ENCODE measurements at regions not wholly inside any gene's neighbourhood (a gene's known extent, or its start where the extent isn't known, plus 50 kb on each side); places are given as distances from the start of the nearest gene placed in this dataset.

DNA sequence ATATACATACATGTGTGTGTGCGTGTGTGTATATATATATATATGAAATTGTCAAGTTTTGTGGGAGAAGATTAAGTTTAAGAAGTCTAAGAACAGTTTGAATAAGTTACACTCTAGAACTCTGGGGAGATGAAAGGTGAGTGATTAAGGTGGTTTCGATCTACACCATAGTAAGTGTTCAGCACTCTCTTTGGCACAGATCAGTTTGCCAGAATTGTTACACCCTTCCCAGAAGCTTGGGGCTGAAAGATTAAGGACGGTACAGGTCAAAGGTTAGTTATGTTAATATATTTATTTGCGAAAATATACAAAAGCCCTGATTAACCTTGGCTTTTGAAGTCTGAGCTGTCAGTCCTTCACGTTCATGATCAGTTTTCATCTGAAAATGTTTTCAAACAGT lies 309.1 kb downstream of the KLF5 start:
- H2BK120ac ChIP-seq (ENCODE audit: low read depth, low read length), result no peak overlapping the region
- no peak for ATAC-seq (ENCODE audit: low read depth)
- no peak overlapping the region for H2AK9ac ChIP-seq (replicated peaks; ENCODE audit: low read depth, low read length, poor library complexity)
- H3K23ac ChIP-seq (ENCODE audit: low read depth, low read length), result no peak overlapping the region
- H3K27me3 ChIP-seq (ENCODE audit: control insufficient read depth, insufficient read depth, low read length), result peaks cover 9% of the 10 kb centered on the region
- no peaks in the 10 kb centered on the region for H3K9me1 ChIP-seq (ENCODE audit: insufficient read depth, low read length)
- H2BK20ac ChIP-seq (ENCODE audit: low read depth, low read length), result no peak overlapping the region
- DNase-seq, result no peak
- H4K8ac ChIP-seq (ENCODE audit: low read depth in 2 of 2, low read length in 2 of 2), result no peak overlapping the region
- dilution Hi-C loops (cut with HindIII; ENCODE audit: low sequenced_read_pairs, unreplicated experiment), result no loop called here
- no peaks in the 10 kb centered on the region for H3K36me3 ChIP-seq (ENCODE audit: control insufficient read depth, insufficient read depth, low read length)
- TF ChIP-seq POLR2A (IDR thresholded peaks at IDR 0.05; ENCODE audit: low read depth, low read length) (no peak), MAZ (IDR thresholded peaks at IDR 0.05; ENCODE audit: borderline replicate concordance, low read depth, low read length) (no peak)
- no peaks in the 10 kb centered on the region for H4K20me1 ChIP-seq (ENCODE audit: insufficient read depth, low read length)
- H3K27ac ChIP-seq (ENCODE audit: insufficient read depth, low read length), result no peak overlapping the region
- H3K4ac ChIP-seq (ENCODE audit: low read depth, low read length), result no peak overlapping the region
- no peak overlapping the region for H4K91ac ChIP-seq (ENCODE audit: insufficient read depth, low read depth, low read length)
- no peaks in the 10 kb centered on the region for H3K79me1 ChIP-seq (ENCODE audit: low read depth in 1 of 2, low read length in 2 of 2)
- no peak overlapping the region for H2BK5ac ChIP-seq (ENCODE audit: low read depth, low read length, poor library complexity, severe bottlenecking)
- no peak overlapping the region for H2AFZ ChIP-seq (replicated peaks; ENCODE audit: low read length, poor library complexity)
- in situ Hi-C loops (cut with MboI; ENCODE audit: low sequenced_read_pairs), result no loop called here
- H2BK15ac ChIP-seq (ENCODE audit: low read depth, low read length), result no peak overlapping the region
- POLR2A ChIA-PET (ENCODE audit: unreplicated experiment), result no interaction called here
- H3K4me1 ChIP-seq (ENCODE audit: control insufficient read depth, insufficient read depth, low read length), result no peaks in the 10 kb centered on the region
- no peak overlapping the region for H3K18ac ChIP-seq (ENCODE audit: low read depth, low read length)
- CTCF ChIA-PET, result no interaction called here
- no peak overlapping the region for H4K5ac ChIP-seq (ENCODE audit: low read depth, low read length)
- H2AK5ac ChIP-seq (ENCODE audit: low read depth, low read length), result no peak overlapping the region
- no peak overlapping the region for H3K4me3 ChIP-seq (ENCODE audit: insufficient read depth, low read depth, low read length)
- no peak overlapping the region for H3K56ac ChIP-seq (ENCODE audit: extremely low read depth, insufficient read depth, low read length)
- no peak overlapping the region for H3K14ac ChIP-seq (replicated peaks; ENCODE audit: low read depth, low read length)
- intact Hi-C loops (cut with micrococcal nuclease), result no loop called here
- no CpG with 5 or more reads among the region's 5 CpGs for WGBS, 2 experiments (ENCODE audit: extremely low coverage in 2 of 2, insufficient read length in 1 of 2)
- no peaks in the 10 kb centered on the region for H3K9me3 ChIP-seq (ENCODE audit: control insufficient read depth, insufficient read depth, low read length)
- no peak overlapping the region for H3K9ac ChIP-seq (ENCODE audit: low read depth, low read length)
- no TSS peak for BruUV-seq (replicated peaks)
- no peak overlapping the region for H3K4me2 ChIP-seq (ENCODE audit: low read depth, low read length)
